ENCODE measurements at regions not wholly inside any gene's neighbourhood (a gene's known extent, or its start where the extent isn't known, plus 50 kb on each side); places are given as distances from the start of the nearest gene placed in this dataset.
A peak's percentile ranks its signal among the peaks of the same experiment; 100 is the strongest.

- H3K4me3 Mint-ChIP-seq, result no peak overlapping the region
- H3K4me1 Mint-ChIP-seq, result peaks cover 0 to 9% of the 10 kb centered on the region in 2 donors
- no peak overlapping the region for H3K27ac Mint-ChIP-seq
- H3K36me3 Mint-ChIP-seq, result peaks cover 3 to 11% of the 10 kb centered on the region in 2 donors
- ATAC-seq (replicated peaks) (no peak), DNase-seq (no peak)
- H3K27me3 Mint-ChIP-seq, result no peaks in the 10 kb centered on the region
- H3K9me3 Mint-ChIP-seq, result no peaks in the 10 kb centered on the region
Observed at GRCh38 chrX:74251006-74251930, 52.7 kb upstream of the ZCCHC13 start.

GRCh38 chrX:74250574-74250973 lies 53.4 kb upstream of the ZCCHC13 start:
- ATAC-seq (replicated peaks) (no peak), DNase-seq (no peak)
- Mint-ChIP-seq H3K4me3 (no peak overlapping the region), H3K9me3 (no peaks in the 10 kb centered on the region), H3K36me3 (peaks cover 3 to 5% of the 10 kb centered on the region in 2 donors), H3K27ac (peak overlapping the region; percentile 66), H3K27me3 (no peaks in the 10 kb centered on the region), H3K4me1 (peaks cover 0 to 9% of the 10 kb centered on the region in 2 donors)

GRCh38 chrX:74249963-74250362 lies 54.0 kb upstream of the ZCCHC13 start:
- no peak for ATAC-seq (replicated peaks)
- Mint-ChIP-seq H3K27me3 (no peaks in the 10 kb centered on the region), H3K4me1 (peaks cover 0 to 9% of the 10 kb centered on the region in 2 donors), H3K27ac (no peak overlapping the region), H3K36me3 (peaks cover 6 to 8% of the 10 kb centered on the region in 2 donors), H3K4me3 (no peak overlapping the region), H3K9me3 (no peaks in the 10 kb centered on the region)
- no peak for DNase-seq

GRCh38 chrX:74248889-74249288 lies 55.1 kb upstream of the ZCCHC13 start:
- no peak for DNase-seq
- Mint-ChIP-seq H3K4me1 (peaks cover 0 to 7% of the 10 kb centered on the region in 2 donors), H3K9me3 (no peaks in the 10 kb centered on the region), H3K4me3 (no peak overlapping the region), H3K27me3 (no peaks in the 10 kb centered on the region), H3K27ac (no peak overlapping the region), H3K36me3 (peaks cover 5 to 8% of the 10 kb centered on the region in 2 donors)
- ATAC-seq (replicated peaks), result no peak

- Mint-ChIP-seq H3K4me3 (no peak overlapping the region), H3K27ac (no peak overlapping the region), H3K9me3 (no peaks in the 10 kb centered on the region), H3K27me3 (no peaks in the 10 kb centered on the region), H3K36me3 (peaks cover 8 to 14% of the 10 kb centered on the region in 2 donors), H3K4me1 (peaks cover 0 to 4% of the 10 kb centered on the region in 2 donors)
- ATAC-seq (replicated peaks), result no peak
- no peak for DNase-seq
Observed at GRCh38 chrX:74246524-74246923, 57.5 kb upstream of the ZCCHC13 start.

GRCh38 chrX:74242484-74243138 lies 61.4 kb upstream of the ZCCHC13 start:
- no peaks in the 10 kb centered on the region for H3K9me3 Mint-ChIP-seq
- no peaks in the 10 kb centered on the region for H3K4me1 Mint-ChIP-seq
- H3K36me3 Mint-ChIP-seq, result peaks cover 8 to 14% of the 10 kb centered on the region in 2 donors
- H3K27ac Mint-ChIP-seq, result no peak overlapping the region
- DNase-seq, result no peak
- H3K27me3 Mint-ChIP-seq, result no peaks in the 10 kb centered on the region
- ATAC-seq (replicated peaks), result no peak
- no peak overlapping the region for H3K4me3 Mint-ChIP-seq

GRCh38 chrX:74242050-74242449 lies 61.9 kb upstream of the ZCCHC13 start:
- Mint-ChIP-seq H3K36me3 (peaks cover 8 to 14% of the 10 kb centered on the region in 2 donors), H3K27me3 (no peaks in the 10 kb centered on the region), H3K9me3 (no peaks in the 10 kb centered on the region), H3K4me3 (no peak overlapping the region), H3K27ac (peak overlapping the region; percentile 47), H3K4me1 (no peaks in the 10 kb centered on the region)
- ATAC-seq (replicated peaks), result no peak
- DNase-seq, result no peak

GRCh38 chrX:74238771-74239170 lies 65.2 kb upstream of the ZCCHC13 start:
- Mint-ChIP-seq H3K27ac (no peak overlapping the region), H3K4me3 (no peak overlapping the region), H3K9me3 (no peaks in the 10 kb centered on the region), H3K27me3 (no peaks in the 10 kb centered on the region), H3K4me1 (no peaks in the 10 kb centered on the region), H3K36me3 (peaks cover 4 to 11% of the 10 kb centered on the region in 2 donors)
- ATAC-seq (replicated peaks), result no peak
- DNase-seq, result no peak

GRCh38 chrX:74234818-74235217 lies 69.2 kb upstream of the ZCCHC13 start:
- no peaks in the 10 kb centered on the region for H3K27me3 Mint-ChIP-seq
- no peak overlapping the region for H3K27ac Mint-ChIP-seq
- ATAC-seq (replicated peaks) (peak in 1 of 2 donors; percentile 31), DNase-seq (no peak)
- no peaks in the 10 kb centered on the region for H3K9me3 Mint-ChIP-seq
- no peaks in the 10 kb centered on the region for H3K36me3 Mint-ChIP-seq
- no peak overlapping the region for H3K4me3 Mint-ChIP-seq
- peaks cover 0 to 2% of the 10 kb centered on the region in 2 donors for H3K4me1 Mint-ChIP-seq

- no peak overlapping the region for H3K4me3 Mint-ChIP-seq
- peak in 1 of 2 donors; percentile 23 for ATAC-seq (replicated peaks)
- no peaks in the 10 kb centered on the region for H3K27me3 Mint-ChIP-seq
- peaks cover 0 to 2% of the 10 kb centered on the region in 2 donors for H3K4me1 Mint-ChIP-seq
- H3K9me3 Mint-ChIP-seq, result no peaks in the 10 kb centered on the region
- DNase-seq, result no peak
- peaks cover 3 to 6% of the 10 kb centered on the region in 2 donors for H3K36me3 Mint-ChIP-seq
- no peak overlapping the region for H3K27ac Mint-ChIP-seq
Observed at GRCh38 chrX:74232859-74233258, 71.1 kb upstream of the ZCCHC13 start.

GRCh38 chrX:74231625-74232024 lies 72.4 kb upstream of the ZCCHC13 start:
- Mint-ChIP-seq H3K9me3 (no peaks in the 10 kb centered on the region), H3K36me3 (peaks cover 7 to 11% of the 10 kb centered on the region in 2 donors), H3K4me1 (peaks cover 0 to 2% of the 10 kb centered on the region in 2 donors), H3K27me3 (no peaks in the 10 kb centered on the region), H3K27ac (no peak overlapping the region), H3K4me3 (no peak overlapping the region)
- DNase-seq (no peak), ATAC-seq (replicated peaks) (no peak)

GRCh38 chrX:74230094-74230493 lies 73.9 kb upstream of the ZCCHC13 start:
- no peak for DNase-seq
- Mint-ChIP-seq H3K4me1 (peaks cover 0 to 2% of the 10 kb centered on the region in 2 donors), H3K27ac (no peak overlapping the region), H3K27me3 (no peaks in the 10 kb centered on the region), H3K36me3 (peaks cover 11 to 18% of the 10 kb centered on the region in 2 donors), H3K9me3 (no peaks in the 10 kb centered on the region), H3K4me3 (no peak overlapping the region)
- no peak for ATAC-seq (replicated peaks)

GRCh38 chrX:74225111-74225510 lies 78.9 kb upstream of the ZCCHC13 start:
- no peaks in the 10 kb centered on the region for H3K27me3 Mint-ChIP-seq
- no peaks in the 10 kb centered on the region for H3K9me3 Mint-ChIP-seq
- peaks cover 0 to 12% of the 10 kb centered on the region in 2 donors for H3K4me1 Mint-ChIP-seq
- ATAC-seq (replicated peaks), result no peak
- no peak overlapping the region for H3K27ac Mint-ChIP-seq
- DNase-seq, result no peak
- no peak overlapping the region for H3K4me3 Mint-ChIP-seq
- peaks cover 23 to 34% of the 10 kb centered on the region in 2 donors for H3K36me3 Mint-ChIP-seq

- DNase-seq, result no peak
- no peak overlapping the region for H3K4me3 Mint-ChIP-seq
- no peak overlapping the region for H3K27ac Mint-ChIP-seq
- no peaks in the 10 kb centered on the region for H3K27me3 Mint-ChIP-seq
- peaks cover 31% of the 10 kb centered on the region in 2 donors for H3K36me3 Mint-ChIP-seq
- ATAC-seq (replicated peaks), result no peak
- peaks cover 0 to 12% of the 10 kb centered on the region in 2 donors for H3K4me1 Mint-ChIP-seq
- no peaks in the 10 kb centered on the region for H3K9me3 Mint-ChIP-seq
Observed at GRCh38 chrX:74220277-74220676, 83.7 kb upstream of the ZCCHC13 start.

GRCh38 chrX:74218895-74219294 lies 85.1 kb upstream of the ZCCHC13 start:
- Mint-ChIP-seq H3K9me3 (peaks cover 0 to 3% of the 10 kb centered on the region in 2 donors), H3K27me3 (no peaks in the 10 kb centered on the region), H3K4me1 (peaks cover 0 to 12% of the 10 kb centered on the region in 2 donors), H3K36me3 (peaks cover 36 to 38% of the 10 kb centered on the region in 2 donors), H3K27ac (no peak overlapping the region), H3K4me3 (no peak overlapping the region)
- ATAC-seq (replicated peaks) (no peak), DNase-seq (no peak)

Measured in stimulated activated naive B cell treated with anti-CD40 and anti-IgM and Interleukin-4, amounts not matched to agents 10 μg/mL and 1 μg/mL and 100 μg/mL, for 72 hours (primary cell).